A549 (cell line): ENCODE measurements at regions not wholly inside any gene's neighbourhood (a gene's known extent, or its start where the extent isn't known, plus 50 kb on each side); places are given as distances from the start of the nearest gene placed in this dataset.
A peak's percentile ranks its signal among the peaks of the same experiment; 100 is the strongest.

Source experiments
- ATAC-seq, 2 experiments: fragments of 200-7000 bp in 1 of 2; fragments of >200 bp in 1 of 2; cut with Nextera tagmentation in 1 of 2; cut with Tn5 transposase in 1 of 2; 3 replicates each; pipeline versions ENCODE4 v1.8.0 to v1.9.1; 2018 to 2020; ENCODE audit warnings: mild to moderate bottlenecking in 1 of 2, moderate library complexity in 1 of 2
- CTCF ChIA-PET: fragments of 300-600 bp; sonication (Branson Sonifier 250); formaldehyde crosslinking; extraction: SDS; loops from one replicate; lab custom pipeline; 2021; ENCODE audit warnings: antibody characterized with exemption, inconsistent platforms; lab: Yijun Ruan, JAX
- POLR2A ChIA-PET: fragments of 350-600 bp; formaldehyde crosslinking; extraction: SDS; loops from one replicate; lab custom pipeline; 2021; ENCODE audit warnings: antibody characterized with exemption, inconsistent platforms; lab: Yijun Ruan, JAX
- DNase-seq, 2 experiments: peaks; one replicate each; pipeline versions ENCODE4 v3.0.0 to v3.0.0-alpha.2; 2011 to 2016; ENCODE audit warnings: low read depth in 1 of 2, low spot score in 1 of 2
- FAIRE-seq: peaks from 2 replicates; lab custom pipeline; 2011; peaks lifted over from hg19 to GRCh38; lab: Jason Lieb, UNC
- H3K27ac ChIP-seq, 2 experiments: fragments of >200 bp; sonication (Bioruptor Twin); formaldehyde crosslinking; 3 replicates each; pipeline ENCODE4 v1.5.1; 2016 to 2017
- H3K4me1 ChIP-seq: fragments of >200 bp; sonication (Bioruptor Twin); formaldehyde crosslinking; 3 replicates; pipeline ENCODE4 v1.6.1; 2016
- H3K4me2 ChIP-seq: fragments of >200 bp; sonication (Bioruptor Twin); formaldehyde crosslinking; 3 replicates; pipeline ENCODE4 v1.6.1; 2016
- H3K4me3 ChIP-seq: fragments of >200 bp; sonication (Bioruptor Twin); formaldehyde crosslinking; 3 replicates; pipeline ENCODE4 v1.5.1; 2016
- H3K9me3 ChIP-seq: fragments of >200 bp; sonication (Bioruptor Twin); formaldehyde crosslinking; 3 replicates; pipeline ENCODE4 v1.6.1; 2016
- BHLHE40 ChIP-seq: IDR thresholded peaks from 2 replicates; pipeline ENCODE4 v1.6.1; 2012; ENCODE audit warnings: low read depth, low read length, inconsistent platforms
- CBX2 ChIP-seq: fragments of 200-600 bp; sonication (generic); IDR thresholded peaks from 2 replicates; pipeline ENCODE4 v1.6.1; 2016; ENCODE audit warnings: low read depth, mild to moderate bottlenecking, borderline replicate concordance
- CEBPB ChIP-seq, 2 experiments: fragments of >200 bp in 1 of 2; sonication (Bioruptor Twin) in 1 of 2; formaldehyde crosslinking in 1 of 2; IDR thresholded peaks; 2 replicates each; pipeline ENCODE4 v1.6.1; 2012 to 2016
- E2F6 ChIP-seq: IDR thresholded peaks from 2 replicates; pipeline ENCODE4 v1.6.1; 2012; ENCODE audit warnings: low read depth, borderline replicate concordance
- ESRRA ChIP-seq: fragments of 150-350 bp; IDR thresholded peaks from 2 replicates; pipeline ENCODE4 v1.6.1; 2014; ENCODE audit warnings: mild to moderate bottlenecking, low read length, borderline replicate concordance
- FOSL2 ChIP-seq, 2 experiments: fragments of 450-650 bp in 1 of 2; fragments of >200 bp in 1 of 2; sonication (Bioruptor Twin) in 1 of 2; formaldehyde crosslinking; IDR thresholded peaks; 2 replicates each; pipeline versions ENCODE4 v1.5.0 to v1.6.1; 2016 to 2020; ENCODE audit warnings: mild to moderate bottlenecking in 1 of 2, moderate library complexity in 1 of 2
- HES2 ChIP-seq: fragments of >200 bp; sonication (Bioruptor Twin); formaldehyde crosslinking; IDR thresholded peaks from 2 replicates; pipeline ENCODE4 v1.6.1; 2016
- HOXA7 ChIP-seq: fragments of 250-450 bp; sonication (Bioruptor Pico); IDR thresholded peaks from 2 replicates; pipeline ENCODE4 v1.5.0; 2020; ENCODE audit warnings: mild to moderate bottlenecking, moderate library complexity
- HOXB5 ChIP-seq: fragments of 250-450 bp; sonication (Bioruptor Pico); IDR thresholded peaks from 2 replicates; pipeline ENCODE4 v1.5.0; 2020; ENCODE audit warnings: mild to moderate bottlenecking, moderate library complexity
- JUN ChIP-seq, 2 experiments: fragments of >200 bp; sonication (Bioruptor Twin); formaldehyde crosslinking; IDR thresholded peaks; 2 replicates in 1 of 2; 3 replicates in 1 of 2; pipeline ENCODE4 v1.6.1; 2016 to 2017
- JUNB ChIP-seq: fragments of >200 bp; sonication (Bioruptor Twin); formaldehyde crosslinking; IDR thresholded peaks from 2 replicates; pipeline ENCODE4 v1.6.1; 2016
- MYC ChIP-seq: IDR thresholded peaks from 2 replicates; pipeline ENCODE4 v1.6.1; 2012; ENCODE audit warnings: mild to moderate bottlenecking, inconsistent platforms, low read length, improper control_type of control experiment, borderline replicate concordance
- RAD21 ChIP-seq, 2 experiments: fragments of >200 bp in 1 of 2; sonication (Bioruptor Twin) in 1 of 2; formaldehyde crosslinking in 1 of 2; IDR thresholded peaks in 1 of 2; conservative IDR thresholded peaks in 1 of 2; 2 replicates in 1 of 2; 3 replicates in 1 of 2; pipeline ENCODE4 v1.6.1; 2012 to 2018; ENCODE audit warnings: inconsistent platforms in 1 of 2
- RCOR1 ChIP-seq: fragments of 150-350 bp; IDR thresholded peaks from 2 replicates; pipeline ENCODE4 v1.6.1; 2014; ENCODE audit warnings: antibody characterized with exemption, low read length, low read depth
- SMC3 ChIP-seq: fragments of >200 bp; sonication (Bioruptor Twin); formaldehyde crosslinking; IDR thresholded peaks from 3 replicates; pipeline ENCODE4 v1.6.1; 2018; ENCODE audit warnings: inconsistent platforms
- TFCP2L1 ChIP-seq: fragments of 250-450 bp; sonication (Bioruptor Pico); IDR thresholded peaks from 2 replicates; pipeline ENCODE4 v1.5.0; 2021; ENCODE audit warnings: mild to moderate bottlenecking
- ZC3H11A ChIP-seq: fragments of 450-650 bp; IDR thresholded peaks from 2 replicates; pipeline ENCODE4 v1.6.1; 2014; ENCODE audit warnings: antibody characterized with exemption, mild to moderate bottlenecking
- WGBS: methylation state at CpG from one replicate; pipeline ENCODE4 v1.1.6; 2017; ENCODE audit errors: missing lambda C conversion rate; 5-methylcytosine and 5-hydroxymethylcytosine counted together
- TF ChIP-seq, protein P1 (sequence below): fragments of 450-650 bp; IDR thresholded peaks from 2 replicates; pipeline ENCODE4 v1.6.1; 2014; ENCODE audit warnings: antibody characterized with exemption
- TF ChIP-seq, protein P2 (sequence below): IDR thresholded peaks from 2 replicates; pipeline ENCODE4 v1.6.1; 2012
- TF ChIP-seq, protein P3 (sequence below): fragments of >200 bp; sonication (Bioruptor Twin); formaldehyde crosslinking; IDR thresholded peaks from 3 replicates; pipeline ENCODE4 v1.5.1; 2016

- TF ChIP-seq ESRRA (no peak), BHLHE40 (no peak)
Measured at GRCh38 chr5:174567506-174568141, 156.8 kb upstream of the MSX2 start (continued).

DNA sequence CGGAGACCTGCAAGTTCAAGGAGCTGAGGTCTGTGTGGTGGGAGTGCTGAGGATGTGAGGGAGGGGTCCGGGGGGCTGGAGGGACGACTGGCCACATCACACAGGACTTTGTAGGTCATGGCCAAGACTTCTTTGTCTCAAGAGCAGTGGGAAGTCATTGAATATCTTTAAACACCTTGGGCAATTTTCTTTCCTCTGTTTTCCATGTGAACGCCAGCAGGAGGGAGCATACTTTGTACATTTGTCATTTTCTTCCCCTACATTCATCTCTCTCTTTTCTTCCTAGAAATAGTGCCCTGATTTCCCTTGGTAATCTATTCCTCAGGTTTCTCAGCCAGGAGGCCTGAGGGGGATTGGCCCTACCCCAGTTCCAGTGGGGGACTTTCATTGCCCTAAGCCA, 153.7 kb upstream of the MSX2 start:
- 71% methylated on average over 4 of the region's 4 CpGs for WGBS
- Histone ChIP-seq H3K27ac (0 out of 6 replicates have a peak overlapping the region, but pooled peaks of 1 of the 2 experiments have one; percentile 74), H3K4me2 (no peak overlapping the region), H3K4me1 (peaks cover 14% of the 10 kb centered on the region), H3K9me3 (no peaks in the 10 kb centered on the region), H3K4me3 (no peak overlapping the region)
- POLR2A ChIA-PET: no interaction called here
- TF ChIP-seq RCOR1 (no peak), HES2 (no peak), HOXB5 (no peak), E2F6 (no peak), HOXA7 (CRISPR knock-in tag) (no peak), ZC3H11A (no peak), CBX2 (no peak), MYC (no peak), TFCP2L1 (no peak)
- TF ChIP-seq, protein P1, sequence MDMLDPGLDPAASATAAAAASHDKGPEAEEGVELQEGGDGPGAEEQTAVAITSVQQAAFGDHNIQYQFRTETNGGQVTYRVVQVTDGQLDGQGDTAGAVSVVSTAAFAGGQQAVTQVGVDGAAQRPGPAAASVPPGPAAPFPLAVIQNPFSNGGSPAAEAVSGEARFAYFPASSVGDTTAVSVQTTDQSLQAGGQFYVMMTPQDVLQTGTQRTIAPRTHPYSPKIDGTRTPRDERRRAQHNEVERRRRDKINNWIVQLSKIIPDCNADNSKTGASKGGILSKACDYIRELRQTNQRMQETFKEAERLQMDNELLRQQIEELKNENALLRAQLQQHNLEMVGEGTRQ: no peak
- FAIRE-seq: no peak
- CTCF ChIA-PET: interaction anchor here (1.0 to 1.4 kb wide), 3 partner anchors 48 to 162 kb away, joined by 3 to 6 read pairs (median 4); no protein-coding TSS in a partner anchor
- ATAC-seq: no peak
- no peak for DNase-seq

GRCh38 chr5:174571662-174572397, 152.6 kb upstream of the MSX2 start:
- Histone ChIP-seq H3K4me1 (peaks cover 14% of the 10 kb centered on the region), H3K27ac (peak overlapping the region in 1 of 2 experiments; percentile 74; a peak in 3 of 6 replicates), H3K4me3 (no peak overlapping the region)
- ATAC-seq (peak; percentile 93 to 98), FAIRE-seq (peak; percentile 67)
- TF ChIP-seq RAD21 (conservative IDR thresholded peaks at IDR 0.05 in 1 of 2, IDR thresholded peaks at IDR 0.05 in 1 of 2) (peak; percentile 51 to 69), FOSL2 (IDR thresholded peaks at IDR 0.05) (peak; percentile 74), FOSL2 (CRISPR knock-in tag; IDR thresholded peaks at IDR 0.05) (peak; percentile 88), JUN (IDR thresholded peaks at IDR 0.05) (0 out of 5 replicates have a peak, but pooled peaks of 1 of the 2 experiments have one; percentile 22), JUNB (peak; percentile 42; the same call in 1 of the 2 replicates), CEBPB (IDR thresholded peaks at IDR 0.05) (no peak), SMC3 (peak; percentile 81)
- TF ChIP-seq, protein P1: no peak
- TF ChIP-seq, protein P2, sequence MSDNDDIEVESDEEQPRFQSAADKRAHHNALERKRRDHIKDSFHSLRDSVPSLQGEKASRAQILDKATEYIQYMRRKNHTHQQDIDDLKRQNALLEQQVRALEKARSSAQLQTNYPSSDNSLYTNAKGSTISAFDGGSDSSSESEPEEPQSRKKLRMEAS: 0 out of 2 replicates have a peak, but pooled peaks have one; percentile 21
- TF ChIP-seq, protein P3, sequence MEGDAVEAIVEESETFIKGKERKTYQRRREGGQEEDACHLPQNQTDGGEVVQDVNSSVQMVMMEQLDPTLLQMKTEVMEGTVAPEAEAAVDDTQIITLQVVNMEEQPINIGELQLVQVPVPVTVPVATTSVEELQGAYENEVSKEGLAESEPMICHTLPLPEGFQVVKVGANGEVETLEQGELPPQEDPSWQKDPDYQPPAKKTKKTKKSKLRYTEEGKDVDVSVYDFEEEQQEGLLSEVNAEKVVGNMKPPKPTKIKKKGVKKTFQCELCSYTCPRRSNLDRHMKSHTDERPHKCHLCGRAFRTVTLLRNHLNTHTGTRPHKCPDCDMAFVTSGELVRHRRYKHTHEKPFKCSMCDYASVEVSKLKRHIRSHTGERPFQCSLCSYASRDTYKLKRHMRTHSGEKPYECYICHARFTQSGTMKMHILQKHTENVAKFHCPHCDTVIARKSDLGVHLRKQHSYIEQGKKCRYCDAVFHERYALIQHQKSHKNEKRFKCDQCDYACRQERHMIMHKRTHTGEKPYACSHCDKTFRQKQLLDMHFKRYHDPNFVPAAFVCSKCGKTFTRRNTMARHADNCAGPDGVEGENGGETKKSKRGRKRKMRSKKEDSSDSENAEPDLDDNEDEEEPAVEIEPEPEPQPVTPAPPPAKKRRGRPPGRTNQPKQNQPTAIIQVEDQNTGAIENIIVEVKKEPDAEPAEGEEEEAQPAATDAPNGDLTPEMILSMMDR: peak; percentile 59
- TF ChIP-seq, all 56 proteins: peak for 7
- ChIA-PET CTCF (interaction anchor here (0.8 to 1.8 kb wide), 10 partner anchors 9 to 161 kb away, joined by 3 to 10 read pairs (median 3); no protein-coding TSS in a partner anchor), POLR2A (no interaction called here)
- DNase-seq: peak; percentile 85 to 87
- peak overlapping the region; percentile 52 for H3K4me2 ChIP-seq
- no peaks in the 10 kb centered on the region for H3K9me3 ChIP-seq
- WGBS: 12% methylated on average over 7 of the region's 7 CpGs
